ENCODE measurements at regions not wholly inside any gene's neighbourhood (a gene's known extent, or its start where the extent isn't known, plus 50 kb on each side); places are given as distances from the start of the nearest gene placed in this dataset.

- Histone ChIP-seq H3K27ac (no peak overlapping the region), H3K4me3 (no peak overlapping the region), H3K9me3 (no peaks in the 10 kb centered on the region), H3K36me3 (no peaks in the 10 kb centered on the region), H3K4me1 (no peaks in the 10 kb centered on the region), H3K27me3 (no peaks in the 10 kb centered on the region)
- no peak for DNase-seq (ENCODE audit: extremely low spot score in 2 of 2)
- TF ChIP-seq CTCF (IDR thresholded peaks at IDR 0.05) = no peak
- no peak for TF ChIP-seq POLR2AphosphoS5 (IDR thresholded peaks at IDR 0.05; ENCODE audit: insufficient read depth in 1 of 2, low read depth in 1 of 2)
- TF ChIP-seq POLR2A (IDR thresholded peaks at IDR 0.05) = no peak
- intact Hi-C loops (cut with DNase I) = no loop called here
Observed at GRCh38 chr20:40197691-40198090, 491.3 kb downstream of the MAFB start.

GRCh38 chr20:40196846-40197436, 492.1 kb downstream of the MAFB start:
- no peaks in the 10 kb centered on the region for H3K9me3 ChIP-seq
- H3K27ac ChIP-seq = no peak overlapping the region
- TF ChIP-seq CTCF (IDR thresholded peaks at IDR 0.05) (no peak), POLR2AphosphoS5 (IDR thresholded peaks at IDR 0.05; ENCODE audit: insufficient read depth in 1 of 2, low read depth in 1 of 2) (no peak), POLR2A (IDR thresholded peaks at IDR 0.05) (no peak)
- H3K4me3 ChIP-seq = no peak overlapping the region
- intact Hi-C loops (cut with DNase I) = no loop called here
- DNase-seq (ENCODE audit: extremely low spot score in 2 of 2) = no peak
- H3K27me3 ChIP-seq = no peaks in the 10 kb centered on the region
- peaks cover 4% of the 10 kb centered on the region for H3K4me1 ChIP-seq
- no peaks in the 10 kb centered on the region for H3K36me3 ChIP-seq

GRCh38 chr20:40195742-40196141, 493.3 kb downstream of the MAFB start:
- Histone ChIP-seq H3K27ac (no peak overlapping the region), H3K4me1 (peaks cover 5% of the 10 kb centered on the region), H3K4me3 (no peak overlapping the region), H3K27me3 (no peaks in the 10 kb centered on the region), H3K36me3 (no peaks in the 10 kb centered on the region), H3K9me3 (no peaks in the 10 kb centered on the region)
- DNase-seq (ENCODE audit: extremely low spot score in 2 of 2) = no peak
- intact Hi-C loops (cut with DNase I) = no loop called here
- no peak for TF ChIP-seq CTCF (IDR thresholded peaks at IDR 0.05)
- TF ChIP-seq POLR2A (IDR thresholded peaks at IDR 0.05) = no peak
- no peak for TF ChIP-seq POLR2AphosphoS5 (IDR thresholded peaks at IDR 0.05; ENCODE audit: insufficient read depth in 1 of 2, low read depth in 1 of 2)

GRCh38 chr20:40192529-40192928, 496.5 kb downstream of the MAFB start:
- no peaks in the 10 kb centered on the region for H3K36me3 ChIP-seq
- no peak for TF ChIP-seq POLR2AphosphoS5 (IDR thresholded peaks at IDR 0.05; ENCODE audit: insufficient read depth in 1 of 2, low read depth in 1 of 2)
- TF ChIP-seq CTCF (IDR thresholded peaks at IDR 0.05) = no peak
- no peak for TF ChIP-seq POLR2A (IDR thresholded peaks at IDR 0.05)
- intact Hi-C loops (cut with DNase I) = no loop called here
- no peak for DNase-seq (ENCODE audit: extremely low spot score in 2 of 2)
- H3K4me3 ChIP-seq = no peak overlapping the region
- H3K9me3 ChIP-seq = no peaks in the 10 kb centered on the region
- H3K27me3 ChIP-seq = no peaks in the 10 kb centered on the region
- H3K4me1 ChIP-seq = peaks cover 5% of the 10 kb centered on the region
- no peak overlapping the region for H3K27ac ChIP-seq

GRCh38 chr20:40192081-40192480, 497.0 kb downstream of the MAFB start:
- no peaks in the 10 kb centered on the region for H3K36me3 ChIP-seq
- H3K27me3 ChIP-seq = no peaks in the 10 kb centered on the region
- no peak overlapping the region for H3K27ac ChIP-seq
- no peak for DNase-seq (ENCODE audit: extremely low spot score in 2 of 2)
- intact Hi-C loops (cut with DNase I) = no loop called here
- no peak overlapping the region for H3K4me3 ChIP-seq
- no peaks in the 10 kb centered on the region for H3K9me3 ChIP-seq
- no peak for TF ChIP-seq POLR2A (IDR thresholded peaks at IDR 0.05)
- no peak for TF ChIP-seq POLR2AphosphoS5 (IDR thresholded peaks at IDR 0.05; ENCODE audit: insufficient read depth in 1 of 2, low read depth in 1 of 2)
- TF ChIP-seq CTCF (IDR thresholded peaks at IDR 0.05) = no peak
- H3K4me1 ChIP-seq = peaks cover 5% of the 10 kb centered on the region
